ENCODE measurements at regions not wholly inside any gene's neighbourhood (a gene's known extent, or its start where the extent isn't known, plus 50 kb on each side); places are given as distances from the start of the nearest gene placed in this dataset.

DNA sequence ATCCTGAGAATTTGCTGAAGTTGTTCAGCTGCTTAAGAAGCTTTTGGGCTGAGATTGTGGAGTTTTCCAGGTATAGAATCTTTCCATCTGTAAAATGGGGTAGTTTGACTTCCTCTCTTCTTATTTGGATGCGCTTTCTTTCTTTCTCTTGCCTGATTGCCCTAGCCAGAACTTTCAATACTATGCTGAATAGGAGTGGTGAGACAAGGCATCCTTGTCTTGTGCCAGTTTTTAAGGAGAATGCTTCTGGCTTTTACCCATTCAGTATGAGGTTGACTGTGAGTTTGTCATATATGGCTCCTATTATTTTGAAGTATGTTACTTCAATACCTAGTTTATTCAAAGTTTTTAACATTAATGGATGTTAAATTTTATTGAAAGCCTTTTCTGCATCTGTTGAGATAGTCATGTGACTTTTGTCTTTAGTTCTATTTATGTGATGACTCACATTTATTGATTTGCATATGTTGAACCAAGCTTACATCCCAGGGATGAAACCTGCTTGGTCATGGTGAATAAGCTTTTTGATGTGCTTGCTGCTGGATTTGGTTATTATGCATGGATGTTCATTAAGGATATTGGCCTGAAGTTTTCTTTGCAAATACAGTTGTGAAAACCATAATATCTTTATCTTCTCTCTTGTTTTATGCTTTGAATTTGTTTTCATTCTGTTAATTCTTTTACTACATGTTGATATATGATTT, 573.8 kb upstream of the NDST4 start:
- Mint-ChIP-seq H3K27me3 (ENCODE audit: low read depth) (no peaks in the 10 kb centered on the region), H3K4me1 (peaks cover 0 to 4% of the 10 kb centered on the region in 2 experiments; a peak in 2 of 4 replicates), H3K9me3 (peaks cover 0 to 2% of the 10 kb centered on the region in 2 experiments; a peak in 1 of 5 replicates), H3K4me3 (no peak overlapping the region), H3K27ac (peak overlapping the region in 1 of 3 experiments; percentile 54; a peak in 2 of 7 replicates), H3K36me3 (ENCODE audit: insufficient read depth in 1 of 3, low read depth in 3 of 3) (no peaks in the 10 kb centered on the region)
- Histone ChIP-seq H4K91ac (ENCODE audit: insufficient read length, low read depth, low read length) (no peak overlapping the region), H2BK5ac (ENCODE audit: insufficient read length, low read length) (no peak overlapping the region), H3K14ac (ENCODE audit: insufficient read depth, low read length) (no peak overlapping the region), H3K79me1 (ENCODE audit: insufficient read depth, low read depth, low read length, poor library complexity, severe bottlenecking) (no peaks in the 10 kb centered on the region), H2AFZ (ENCODE audit: low read length) (no peak overlapping the region), H2BK15ac (ENCODE audit: low read depth, low read length) (no peak overlapping the region), H3K4ac (ENCODE audit: low read depth, low read length) (no peak overlapping the region), H3K18ac (ENCODE audit: insufficient read length, low read depth, low read length) (no peak overlapping the region), H3K79me2 (ENCODE audit: insufficient read depth, low read length) (no peaks in the 10 kb centered on the region), H3K23ac (ENCODE audit: insufficient read length, low read depth, low read length) (no peak overlapping the region), H3K27ac (ENCODE audit: insufficient read length, low read depth, low read length) (no peak overlapping the region), H3K56ac (ENCODE audit: insufficient read length, low read depth, low read length) (no peak overlapping the region), H3K23me2 (ENCODE audit: insufficient read length, low read depth, low read length, poor library complexity, severe bottlenecking) (no peaks in the 10 kb centered on the region), H2BK120ac (ENCODE audit: low read depth, low read length, poor library complexity, severe bottlenecking) (no peak overlapping the region), H3K4me2 (ENCODE audit: insufficient read depth, insufficient read length, low read length) (no peak overlapping the region), H3K4me1 (ENCODE audit: insufficient read depth, low read length) (no peaks in the 10 kb centered on the region), H4K20me1 (ENCODE audit: control insufficient read depth, insufficient read depth, insufficient read length) (no peaks in the 10 kb centered on the region), H3K9me3 (ENCODE audit: control insufficient read depth, low read depth, low read length) (no peaks in the 10 kb centered on the region), H2BK12ac (ENCODE audit: insufficient read length, low read depth, low read length) (no peak overlapping the region), H4K8ac (replicated peaks; ENCODE audit: insufficient read length, low read depth, low read length) (no peak overlapping the region), H4K5ac (ENCODE audit: insufficient read length, low read depth, low read length) (no peak overlapping the region), H2AK5ac (ENCODE audit: insufficient read length, low read length) (no peak overlapping the region), H3T11ph (ENCODE audit: low read length) (no peak overlapping the region), H3K27me3 (ENCODE audit: insufficient read depth, low read length) (no peaks in the 10 kb centered on the region), H3K9ac (ENCODE audit: extremely low read depth, insufficient read length, low read length) (no peak overlapping the region), H2BK20ac (ENCODE audit: low read depth, low read length, poor library complexity, severe bottlenecking) (no peak overlapping the region)
- no peak for DNase-seq
- TF ChIP-seq CTCF (conservative IDR thresholded peaks at IDR 0.05), result no peak
- WGBS (ENCODE audit: extremely low coverage, insufficient read length, low lambda C conversion rate), result no CpG with 5 or more reads among the region's 1 CpG
